HG02840 (cell line): ENCODE measurements at regions not wholly inside any gene's neighbourhood (a gene's known extent, or its start where the extent isn't known, plus 50 kb on each side); places are given as distances from the start of the nearest gene placed in this dataset.

Experiments used
- ATAC-seq: cut with Tn5 transposase; IDR thresholded peaks from one replicate; pipeline ENCODE4 v1.9.1; 2021; ENCODE audit warnings: mild to moderate bottlenecking, moderate library complexity, moderate number of reproducible peaks; ENCODE audit not compliant: unreplicated experiment, low FRiP score

DNA sequence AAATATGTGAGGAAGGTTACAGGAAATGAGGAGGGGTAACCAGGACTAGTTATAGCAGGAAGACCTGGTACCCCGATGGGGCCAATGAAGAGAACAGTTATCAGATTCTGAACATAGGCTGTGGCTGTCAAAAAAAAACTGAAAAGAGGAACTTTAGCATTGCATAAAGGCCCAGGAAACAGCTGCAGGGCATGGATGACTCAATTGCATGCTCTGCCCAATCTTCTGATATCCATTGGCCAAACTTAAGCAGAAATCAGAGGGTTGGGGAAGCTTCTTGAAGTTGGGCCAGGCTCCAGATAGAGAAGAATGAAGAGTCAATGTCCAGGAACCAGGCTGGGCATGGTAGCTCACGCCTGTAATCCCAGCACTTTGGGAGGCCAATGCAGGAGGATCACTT is 1222.4 kb upstream of the PRKX start:
- no peak for ATAC-seq

DNA sequence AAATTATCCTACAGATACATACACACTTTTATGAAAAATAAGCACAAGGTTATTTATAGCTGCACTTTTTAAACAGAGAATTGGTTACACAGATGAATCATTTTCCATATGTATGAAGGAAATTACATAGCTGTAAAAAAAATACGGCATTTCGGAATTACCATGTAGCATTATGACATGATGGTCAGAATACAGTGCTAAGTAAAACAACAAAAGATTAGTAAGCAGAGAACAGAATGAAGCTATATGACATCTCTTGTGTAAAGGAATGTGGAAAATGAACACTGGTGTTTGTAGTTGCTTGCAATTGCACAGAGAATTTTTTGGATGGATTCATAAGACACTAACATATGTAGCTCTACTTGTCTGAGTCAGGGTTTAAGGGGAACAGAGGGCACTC is 1222.0 kb upstream of the PRKX start:
- ATAC-seq: no peak

DNA sequence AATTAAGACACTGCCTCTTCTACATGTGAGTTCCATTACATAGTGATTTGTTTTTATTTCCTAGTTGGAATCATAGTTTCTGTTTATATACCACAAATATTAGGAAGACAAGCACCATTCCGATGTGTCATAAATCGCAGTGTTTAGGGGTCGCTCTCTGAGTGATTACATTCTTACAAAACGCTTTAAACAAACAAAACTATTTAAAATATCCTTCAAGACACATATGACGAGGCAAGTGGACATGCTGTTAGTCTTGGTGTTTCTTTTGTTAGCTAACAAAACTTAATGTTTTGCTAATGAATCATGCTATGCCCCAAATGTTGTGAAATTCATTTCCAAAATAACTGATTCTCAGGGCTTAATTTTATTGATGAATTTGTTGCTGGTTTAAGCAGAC is 1219.3 kb upstream of the PRKX start:
- ATAC-seq: no peak

DNA sequence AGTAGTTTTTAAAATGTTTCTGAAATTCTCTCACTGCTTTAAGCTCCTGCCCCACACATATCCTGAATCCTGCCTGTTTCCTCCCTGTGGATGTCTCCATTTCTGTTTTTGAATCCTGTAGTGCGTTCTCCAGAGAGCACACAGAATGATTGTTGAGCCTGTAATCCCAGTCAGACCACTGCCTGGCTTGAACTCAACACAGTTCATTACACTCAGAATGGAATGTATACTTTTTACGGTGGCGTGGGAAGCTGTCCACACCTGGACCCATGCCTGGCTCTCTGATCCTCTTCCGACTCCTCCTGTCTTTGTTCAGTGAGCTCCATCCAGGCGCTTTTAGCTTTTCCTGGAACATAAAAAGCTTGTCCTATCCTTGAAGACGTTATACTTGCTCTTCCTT is 1217.0 kb upstream of the PRKX start:
- no peak for ATAC-seq

DNA sequence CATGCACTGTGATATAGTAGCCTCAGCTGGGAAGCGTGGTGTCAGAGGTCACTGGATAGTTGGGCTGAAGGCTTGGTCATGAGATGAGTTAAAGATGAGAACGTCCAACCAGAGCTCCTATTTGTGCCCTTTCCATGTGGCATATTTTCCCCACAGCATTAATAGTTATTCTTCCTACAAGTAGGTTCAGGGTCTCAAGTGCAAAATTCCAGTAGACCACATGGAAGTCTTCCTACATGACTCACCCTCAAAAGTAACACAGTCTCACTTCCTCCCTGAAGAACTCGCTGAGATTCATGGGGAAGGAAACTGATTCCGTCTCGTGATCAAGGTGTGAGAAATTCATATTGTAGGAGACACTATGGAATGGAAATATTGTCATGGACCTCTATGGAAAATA is 1212.5 kb upstream of the PRKX start:
- no peak for ATAC-seq

DNA sequence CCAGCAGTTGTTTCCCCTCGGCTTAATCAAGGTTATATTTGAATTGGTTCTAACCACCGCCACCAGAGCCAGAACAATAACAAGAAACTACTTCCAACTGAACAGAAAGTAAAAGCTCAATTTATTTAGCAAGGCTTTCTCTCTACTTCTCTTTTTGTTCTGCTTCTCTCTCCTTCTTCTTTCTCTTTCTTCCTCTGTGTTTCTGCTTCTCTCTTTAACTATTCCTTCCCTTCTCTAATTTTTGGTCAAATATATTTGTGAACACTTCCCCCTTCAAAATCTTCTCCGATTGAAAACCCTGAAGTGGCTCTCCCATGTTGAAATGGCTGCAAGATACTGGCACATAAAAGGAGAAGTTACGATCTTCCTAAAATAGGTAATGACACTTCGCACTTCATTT is 1195.9 kb upstream of the PRKX start:
- ATAC-seq: no peak

DNA sequence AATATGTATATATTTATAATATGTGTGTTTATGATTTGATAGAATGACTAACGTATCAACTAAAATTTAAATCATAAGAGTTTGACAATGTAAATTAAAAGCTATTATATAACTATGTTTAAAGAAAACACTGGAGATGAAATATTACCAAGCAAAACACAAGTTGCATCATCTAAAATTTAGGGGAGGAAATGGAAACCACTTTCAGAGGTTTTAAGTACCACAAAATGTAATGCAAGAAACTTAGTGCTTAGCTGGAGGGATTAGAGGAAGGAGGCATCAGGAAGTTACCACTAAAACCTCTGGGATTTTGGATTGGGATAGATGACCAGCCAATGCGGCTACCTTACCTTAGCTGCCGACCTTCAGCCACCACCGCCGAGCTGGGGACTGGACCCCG is 1192.1 kb upstream of the PRKX start:
- no peak for ATAC-seq

DNA sequence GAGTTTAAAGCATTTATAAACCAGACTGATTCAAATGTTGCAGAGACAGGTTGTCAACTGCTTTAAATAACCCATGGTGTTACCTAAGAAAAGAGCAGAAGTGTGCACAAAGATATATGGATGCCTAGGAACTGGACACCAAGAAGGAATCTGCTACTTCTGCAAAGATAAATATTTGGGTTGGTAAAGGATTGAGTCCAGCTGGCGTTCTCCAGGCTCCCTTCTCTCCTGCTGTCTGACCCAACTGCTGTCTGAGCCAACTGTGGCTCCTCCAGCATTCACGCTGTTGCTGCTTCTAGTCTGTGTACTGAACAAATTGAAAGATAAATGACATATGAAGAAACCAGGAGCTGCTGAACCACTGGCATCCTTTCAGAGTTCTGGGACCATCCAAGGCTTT is 1167.8 kb upstream of the PRKX start:
- ATAC-seq: no peak

DNA sequence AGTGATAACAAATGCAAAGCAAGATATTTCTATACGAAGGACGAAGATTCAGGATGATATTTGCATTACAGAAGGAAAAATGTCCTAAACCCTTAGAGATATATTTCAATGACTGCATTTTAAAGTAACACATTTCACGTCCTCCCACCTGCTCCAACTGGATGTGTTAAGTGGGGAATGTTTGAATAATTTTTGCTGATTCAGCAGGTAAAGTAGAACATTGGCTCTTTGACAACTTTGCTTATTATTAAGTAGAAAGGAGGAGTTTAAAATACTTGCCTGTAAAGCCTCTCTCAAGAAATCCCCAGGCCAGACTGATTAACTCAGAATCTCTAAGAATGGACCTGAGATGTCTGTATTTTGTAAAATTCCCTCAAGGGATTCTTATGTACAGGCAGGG is 1165.2 kb upstream of the PRKX start:
- no peak for ATAC-seq

DNA sequence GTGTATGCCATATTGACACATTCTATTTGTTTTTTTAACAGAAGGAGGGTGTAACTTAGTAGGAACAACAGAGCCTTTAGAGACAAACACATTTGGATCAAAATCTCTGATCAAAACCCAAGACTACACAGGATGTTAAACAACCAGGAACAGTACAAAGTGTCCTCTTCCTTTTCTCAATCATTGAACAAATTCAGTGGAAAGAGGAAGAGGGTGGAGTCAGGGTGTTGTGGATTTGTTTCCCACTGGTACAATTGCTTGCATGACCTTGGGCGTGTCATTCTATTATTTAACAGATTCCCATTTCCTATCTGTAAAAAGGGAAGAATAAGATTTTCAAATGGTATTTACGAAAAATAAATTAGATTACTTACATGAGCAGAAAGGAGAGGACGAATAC is 1162.8 kb upstream of the PRKX start:
- no peak for ATAC-seq

DNA sequence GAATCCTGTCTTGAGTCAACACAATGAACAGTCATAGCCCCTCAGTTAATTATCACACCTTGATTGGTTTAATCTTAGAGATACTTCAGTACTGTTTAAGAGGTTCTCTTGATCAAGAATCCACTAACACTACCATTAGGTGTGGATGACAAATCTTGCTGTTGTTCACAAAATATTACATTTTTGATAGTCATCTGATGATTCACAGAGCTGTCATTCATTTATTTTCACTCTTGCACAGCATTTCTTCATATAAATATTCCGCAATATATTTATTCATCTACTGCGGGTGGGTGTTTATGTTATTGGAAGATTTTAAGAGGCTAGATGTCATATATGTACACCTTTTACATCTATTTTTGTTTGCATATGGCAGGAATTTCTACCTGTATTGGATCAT is 1138.1 kb upstream of the PRKX start:
- ATAC-seq: no peak

DNA sequence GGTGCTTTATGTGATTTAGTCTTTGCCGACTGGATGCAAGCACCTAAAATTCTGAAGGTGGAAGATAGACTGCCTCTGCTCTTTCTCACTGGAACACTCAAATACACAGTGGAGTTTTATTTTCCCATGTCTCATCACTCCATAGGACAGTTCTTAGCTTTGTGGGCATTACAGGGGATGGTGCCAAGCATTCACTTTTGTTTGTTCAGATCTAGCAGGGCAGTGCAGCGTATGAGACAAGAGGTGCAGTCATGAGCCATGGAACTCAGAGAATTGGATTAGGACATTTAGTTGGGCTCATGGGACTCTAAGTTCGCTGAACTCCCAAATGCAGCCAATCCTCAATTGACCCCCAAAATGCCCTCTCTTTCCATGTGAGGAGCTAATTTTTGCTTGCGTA is 1136.9 kb upstream of the PRKX start:
- no peak for ATAC-seq

DNA sequence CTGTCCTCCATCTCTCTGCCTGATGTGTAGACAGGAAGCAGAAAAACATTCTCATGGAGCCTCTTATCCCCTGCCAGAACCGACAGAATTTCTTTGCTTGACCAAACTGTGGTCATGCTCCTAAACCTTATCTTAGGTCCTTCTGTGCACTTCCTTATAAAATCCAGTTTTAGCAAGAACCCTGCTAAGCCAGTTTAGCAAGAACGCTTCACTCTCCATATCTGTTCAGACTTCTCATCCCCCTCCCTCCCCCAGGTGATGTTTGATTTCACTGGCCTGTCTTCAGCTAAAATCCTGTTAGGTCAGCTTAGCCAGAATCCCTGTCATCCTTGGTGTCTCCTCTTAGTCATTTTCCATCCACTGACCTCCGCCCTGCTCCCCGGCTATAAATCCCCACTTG is 1130.9 kb upstream of the PRKX start:
- ATAC-seq: no peak

DNA sequence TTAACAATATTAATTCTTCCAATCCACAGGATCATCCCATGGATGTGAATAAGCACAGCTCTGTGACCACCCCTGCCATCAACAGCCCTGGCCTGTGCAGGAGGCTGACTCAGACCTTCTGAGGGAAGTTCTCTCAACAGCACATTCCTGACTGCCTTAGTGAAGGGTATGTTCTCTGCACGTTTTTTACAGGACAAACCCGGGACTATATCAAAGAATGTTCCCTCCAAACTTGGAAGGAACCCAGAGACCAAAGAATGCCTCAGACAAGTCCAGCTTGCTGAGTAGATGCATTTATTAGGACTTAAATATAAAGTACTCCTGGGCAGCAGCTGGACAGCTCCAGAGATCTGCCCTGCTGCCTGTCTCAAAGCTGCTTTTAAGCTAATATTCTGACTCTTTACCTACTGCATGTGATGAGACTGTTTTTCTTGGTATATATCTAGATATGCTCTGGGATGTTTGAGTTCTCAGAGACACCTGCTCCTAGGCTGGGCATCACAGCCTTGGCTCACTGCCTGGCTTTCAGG is 1127.8 kb upstream of the PRKX start:
- no peak for ATAC-seq

DNA sequence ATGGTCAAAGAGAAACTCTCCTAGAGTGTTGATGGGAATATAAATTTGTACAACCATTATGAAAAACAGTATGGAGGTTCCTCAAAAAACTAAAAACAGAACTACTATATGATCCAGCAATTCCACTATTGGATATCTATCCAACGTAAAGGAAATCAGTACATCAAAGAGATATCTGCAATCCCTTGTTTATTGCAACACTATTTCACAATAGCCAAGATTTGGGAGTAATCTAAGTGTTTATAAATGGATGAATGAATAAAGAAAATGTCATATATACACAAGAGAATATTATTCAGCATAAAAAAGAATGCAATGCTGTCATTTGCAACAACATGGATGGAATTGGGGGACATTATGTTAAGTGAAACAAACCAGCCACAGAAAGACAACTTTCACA is 1118.1 kb upstream of the PRKX start:
- ATAC-seq: no peak

DNA sequence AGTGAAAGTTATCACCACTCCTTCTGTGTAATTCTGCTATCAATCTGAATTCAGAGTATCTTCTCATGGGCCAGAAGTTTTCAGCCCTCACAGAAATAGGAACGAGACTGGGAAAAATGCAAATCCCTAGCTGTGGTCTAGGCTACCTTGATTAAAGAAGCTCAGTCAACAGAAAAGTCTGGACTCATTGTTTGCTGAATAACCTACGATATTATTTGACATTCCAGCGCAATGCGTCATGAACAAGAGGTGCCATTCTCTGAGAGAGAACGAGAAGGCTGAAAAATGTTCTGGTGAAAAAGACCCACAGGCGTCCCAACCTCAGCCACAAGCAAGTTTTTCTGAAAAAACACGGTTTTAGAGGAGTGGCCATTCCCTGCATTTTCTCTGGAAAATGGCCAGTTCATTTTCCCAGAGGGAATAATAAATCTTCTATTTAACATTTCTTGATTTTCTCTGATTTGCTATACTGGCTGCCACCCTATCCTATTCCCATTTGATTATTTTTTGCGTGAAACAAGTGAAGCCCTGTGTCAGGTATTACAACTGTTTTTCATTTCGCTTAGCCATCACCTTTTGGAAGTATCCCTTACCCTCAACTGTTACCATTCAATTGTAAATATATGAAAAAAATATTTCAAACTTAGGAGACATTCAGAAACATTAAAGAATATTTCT is 1117.6 kb upstream of the PRKX start:
- ATAC-seq: no peak

DNA sequence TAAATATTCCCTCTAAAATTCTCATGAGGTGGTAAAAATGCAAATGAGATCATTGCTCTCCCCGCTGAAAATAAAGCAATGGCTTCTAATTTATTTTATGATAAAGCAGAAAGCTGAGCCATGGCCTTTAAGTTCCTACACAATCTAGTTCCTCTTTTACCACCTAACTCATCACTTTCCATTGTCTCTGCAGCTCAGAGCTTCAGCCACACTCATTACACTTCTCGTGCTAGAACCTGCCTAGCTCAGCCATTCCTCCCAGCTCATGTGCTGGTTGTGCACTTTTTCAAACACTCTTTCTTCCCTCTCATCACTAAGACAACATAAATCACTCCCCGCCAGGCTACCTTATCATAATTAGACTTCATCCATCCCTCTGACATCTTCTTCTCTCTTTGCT is 1112.1 kb upstream of the PRKX start:
- ATAC-seq: no peak

DNA sequence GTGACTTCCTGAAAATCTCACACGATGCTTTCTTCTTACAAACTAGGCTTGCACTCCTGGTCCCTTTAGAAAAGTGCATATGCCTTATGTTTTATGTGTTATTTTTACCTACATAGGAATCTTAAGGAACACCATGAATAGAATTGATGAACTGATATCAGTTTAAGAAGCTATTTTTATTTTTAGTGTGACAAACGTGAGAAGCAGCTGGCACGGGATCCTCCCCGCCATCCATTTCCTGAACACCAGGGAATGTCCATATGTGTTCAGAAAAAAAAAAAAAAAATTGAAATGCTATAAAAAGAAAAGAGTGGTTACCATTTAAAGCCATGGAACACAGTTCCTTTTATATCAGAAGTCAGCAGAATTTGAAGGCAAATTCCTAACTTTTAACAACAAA is 1096.1 kb upstream of the PRKX start:
- no peak for ATAC-seq

DNA sequence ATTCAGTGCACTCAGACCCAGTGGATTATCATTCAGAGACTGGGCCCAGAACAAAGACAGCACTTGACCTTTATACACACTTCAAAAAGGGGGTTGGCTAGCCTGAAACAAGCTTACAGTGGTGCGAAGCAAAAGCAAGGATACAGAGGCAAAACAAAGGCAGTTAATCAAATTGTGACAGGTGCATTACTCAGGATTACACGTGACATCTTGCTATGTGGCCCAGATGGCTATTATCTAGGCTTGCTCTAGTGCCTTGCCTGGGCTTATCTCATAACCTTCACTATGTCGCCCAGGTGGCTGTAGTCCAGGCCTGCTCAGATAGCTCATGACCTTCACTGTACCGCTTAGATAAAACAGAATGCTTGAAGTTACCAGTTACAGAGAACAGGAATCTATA is 1092.1 kb upstream of the PRKX start:
- ATAC-seq: no peak

DNA sequence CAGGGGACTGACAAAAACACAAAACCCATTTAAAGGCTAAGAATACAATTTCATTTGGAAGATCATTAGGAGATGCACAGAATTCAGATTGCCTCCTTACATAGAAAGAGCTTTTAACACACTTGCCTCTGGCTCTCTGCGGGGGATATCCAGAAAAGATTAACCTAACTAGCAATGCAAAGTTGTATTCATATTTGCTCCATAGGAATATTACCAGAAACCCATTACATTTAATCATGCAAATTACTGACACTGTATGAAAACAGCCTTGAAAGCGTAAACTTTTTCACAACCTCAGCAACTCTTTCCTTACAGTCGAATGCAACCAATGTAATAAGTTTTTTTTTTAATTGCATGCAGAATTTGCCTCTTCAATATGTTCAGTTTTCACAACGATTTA is 1087.3 kb upstream of the PRKX start:
- ATAC-seq: no peak

DNA sequence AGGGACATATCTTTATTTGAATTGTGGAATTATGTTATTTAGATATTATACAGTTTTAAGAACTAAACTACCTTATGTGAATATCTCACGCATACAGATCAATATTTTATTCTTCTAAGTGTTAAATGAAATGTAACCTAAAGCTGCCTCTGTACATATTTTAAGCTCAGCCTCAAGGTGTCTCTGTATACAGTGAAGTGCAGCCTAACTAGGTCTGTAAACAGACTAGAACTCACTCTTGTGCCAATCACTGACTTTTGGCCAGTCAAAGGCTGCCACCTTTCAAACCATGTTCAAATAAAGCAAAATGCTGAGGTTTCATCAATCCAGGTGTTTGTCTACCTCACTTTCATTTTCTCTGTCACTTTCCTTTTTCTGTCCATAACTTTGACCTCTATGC is 1074.5 kb upstream of the PRKX start:
- ATAC-seq: no peak

DNA sequence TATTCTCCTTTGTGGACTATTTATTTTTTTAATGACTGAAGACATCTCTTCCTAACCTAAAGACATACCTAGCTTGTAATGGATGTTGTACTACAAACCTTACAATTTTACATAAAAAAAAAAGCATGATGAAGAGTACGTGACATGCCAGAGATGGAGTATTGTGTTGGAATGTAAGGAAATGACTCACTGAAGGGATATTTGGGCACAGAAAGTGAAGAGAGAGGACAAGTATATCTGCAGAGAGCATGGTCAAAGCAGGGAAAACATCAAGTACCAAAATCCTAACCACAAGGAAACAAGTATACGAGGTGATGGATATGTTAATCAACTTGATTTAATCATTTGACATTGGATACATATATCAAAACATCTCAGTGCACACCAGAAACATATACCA is 1051.4 kb upstream of the PRKX start:
- no peak for ATAC-seq

DNA sequence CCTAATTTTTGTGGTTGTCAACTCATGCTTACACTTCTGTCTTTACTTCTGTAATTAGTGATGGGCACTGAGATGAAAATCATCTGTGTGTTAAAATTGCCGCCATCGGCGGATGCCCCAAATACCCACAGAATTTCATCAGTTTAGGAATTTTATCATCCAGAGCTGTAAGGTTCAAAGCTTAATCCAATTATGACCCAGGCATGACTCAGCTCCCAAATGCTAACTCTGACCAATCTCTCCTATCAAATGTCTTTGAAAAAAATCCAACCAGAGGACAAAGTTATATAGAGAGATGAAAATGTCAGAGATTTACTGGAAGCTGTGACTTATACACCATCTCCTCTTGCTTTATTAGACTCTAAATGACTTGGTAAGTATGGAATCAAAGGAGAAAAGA is 1048.7 kb upstream of the PRKX start:
- no peak for ATAC-seq
